ENCODE measurements at regions not wholly inside any gene's neighbourhood (a gene's known extent, or its start where the extent isn't known, plus 50 kb on each side); places are given as distances from the start of the nearest gene placed in this dataset.
"Not testable (repeated sequence)": the region's sequence is repeated elsewhere in the genome, so short reads cannot be mapped to it uniquely, and the experiment has no call there.

DNA sequence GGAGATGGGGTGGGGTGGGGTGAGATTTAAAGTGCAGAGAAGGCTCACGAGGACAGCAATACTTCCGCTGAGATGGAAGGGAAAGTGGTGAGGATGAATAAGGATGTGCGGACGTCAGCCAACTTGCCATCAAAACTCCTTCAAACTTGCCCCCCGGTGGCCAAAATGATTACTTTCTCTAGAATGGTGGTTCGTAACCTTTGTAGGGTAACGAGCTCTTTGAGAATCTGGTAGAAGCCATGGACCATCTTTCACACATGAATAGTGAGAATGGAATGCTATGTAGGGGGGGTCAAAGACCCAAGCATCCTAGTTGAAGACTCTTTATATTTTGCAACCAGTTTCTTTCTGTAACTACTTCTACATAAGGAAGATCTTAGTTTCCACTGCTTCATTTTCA lies 245.9 kb upstream of the DDHD1 start (continued):
- TF ChIP-seq, protein P1, sequence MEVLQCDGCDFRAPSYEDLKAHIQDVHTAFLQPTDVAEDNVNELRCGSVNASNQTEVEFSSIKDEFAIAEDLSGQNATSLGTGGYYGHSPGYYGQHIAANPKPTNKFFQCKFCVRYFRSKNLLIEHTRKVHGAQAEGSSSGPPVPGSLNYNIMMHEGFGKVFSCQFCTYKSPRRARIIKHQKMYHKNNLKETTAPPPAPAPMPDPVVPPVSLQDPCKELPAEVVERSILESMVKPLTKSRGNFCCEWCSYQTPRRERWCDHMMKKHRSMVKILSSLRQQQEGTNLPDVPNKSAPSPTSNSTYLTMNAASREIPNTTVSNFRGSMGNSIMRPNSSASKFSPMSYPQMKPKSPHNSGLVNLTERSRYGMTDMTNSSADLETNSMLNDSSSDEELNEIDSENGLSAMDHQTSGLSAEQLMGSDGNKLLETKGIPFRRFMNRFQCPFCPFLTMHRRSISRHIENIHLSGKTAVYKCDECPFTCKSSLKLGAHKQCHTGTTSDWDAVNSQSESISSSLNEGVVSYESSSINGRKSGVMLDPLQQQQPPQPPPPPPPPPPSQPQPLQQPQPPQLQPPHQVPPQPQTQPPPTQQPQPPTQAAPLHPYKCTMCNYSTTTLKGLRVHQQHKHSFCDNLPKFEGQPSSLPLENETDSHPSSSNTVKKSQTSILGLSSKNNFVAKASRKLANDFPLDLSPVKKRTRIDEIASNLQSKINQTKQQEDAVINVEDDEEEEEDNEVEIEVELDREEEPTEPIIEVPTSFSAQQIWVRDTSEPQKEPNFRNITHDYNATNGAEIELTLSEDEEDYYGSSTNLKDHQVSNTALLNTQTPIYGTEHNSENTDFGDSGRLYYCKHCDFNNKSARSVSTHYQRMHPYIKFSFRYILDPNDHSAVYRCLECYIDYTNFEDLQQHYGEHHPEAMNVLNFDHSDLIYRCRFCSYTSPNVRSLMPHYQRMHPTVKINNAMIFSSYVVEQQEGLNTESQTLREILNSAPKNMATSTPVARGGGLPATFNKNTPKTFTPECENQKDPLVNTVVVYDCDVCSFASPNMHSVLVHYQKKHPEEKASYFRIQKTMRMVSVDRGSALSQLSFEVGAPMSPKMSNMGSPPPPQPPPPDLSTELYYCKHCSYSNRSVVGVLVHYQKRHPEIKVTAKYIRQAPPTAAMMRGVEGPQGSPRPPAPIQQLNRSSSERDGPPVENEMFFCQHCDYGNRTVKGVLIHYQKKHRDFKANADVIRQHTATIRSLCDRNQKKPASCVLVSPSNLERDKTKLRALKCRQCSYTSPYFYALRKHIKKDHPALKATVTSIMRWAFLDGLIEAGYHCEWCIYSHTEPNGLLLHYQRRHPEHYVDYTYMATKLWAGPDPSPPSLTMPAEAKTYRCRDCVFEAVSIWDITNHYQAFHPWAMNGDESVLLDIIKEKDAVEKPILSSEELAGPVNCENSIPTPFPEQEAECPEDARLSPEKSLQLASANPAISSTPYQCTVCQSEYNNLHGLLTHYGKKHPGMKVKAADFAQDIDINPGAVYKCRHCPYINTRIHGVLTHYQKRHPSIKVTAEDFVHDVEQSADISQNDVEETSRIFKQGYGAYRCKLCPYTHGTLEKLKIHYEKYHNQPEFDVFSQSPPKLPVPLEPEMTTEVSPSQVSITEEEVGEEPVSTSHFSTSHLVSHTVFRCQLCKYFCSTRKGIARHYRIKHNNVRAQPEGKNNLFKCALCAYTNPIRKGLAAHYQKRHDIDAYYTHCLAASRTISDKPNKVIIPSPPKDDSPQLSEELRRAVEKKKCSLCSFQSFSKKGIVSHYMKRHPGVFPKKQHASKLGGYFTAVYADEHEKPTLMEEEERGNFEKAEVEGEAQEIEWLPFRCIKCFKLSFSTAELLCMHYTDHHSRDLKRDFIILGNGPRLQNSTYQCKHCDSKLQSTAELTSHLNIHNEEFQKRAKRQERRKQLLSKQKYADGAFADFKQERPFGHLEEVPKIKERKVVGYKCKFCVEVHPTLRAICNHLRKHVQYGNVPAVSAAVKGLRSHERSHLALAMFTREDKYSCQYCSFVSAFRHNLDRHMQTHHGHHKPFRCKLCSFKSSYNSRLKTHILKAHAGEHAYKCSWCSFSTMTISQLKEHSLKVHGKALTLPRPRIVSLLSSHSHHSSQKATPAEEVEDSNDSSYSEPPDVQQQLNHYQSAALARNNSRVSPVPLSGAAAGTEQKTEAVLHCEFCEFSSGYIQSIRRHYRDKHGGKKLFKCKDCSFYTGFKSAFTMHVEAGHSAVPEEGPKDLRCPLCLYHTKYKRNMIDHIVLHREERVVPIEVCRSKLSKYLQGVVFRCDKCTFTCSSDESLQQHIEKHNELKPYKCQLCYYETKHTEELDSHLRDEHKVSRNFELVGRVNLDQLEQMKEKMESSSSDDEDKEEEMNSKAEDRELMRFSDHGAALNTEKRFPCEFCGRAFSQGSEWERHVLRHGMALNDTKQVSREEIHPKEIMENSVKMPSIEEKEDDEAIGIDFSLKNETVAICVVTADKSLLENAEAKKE (CRISPR knock-in tag; IDR thresholded peaks at IDR 0.05): peak; percentile 47

DNA sequence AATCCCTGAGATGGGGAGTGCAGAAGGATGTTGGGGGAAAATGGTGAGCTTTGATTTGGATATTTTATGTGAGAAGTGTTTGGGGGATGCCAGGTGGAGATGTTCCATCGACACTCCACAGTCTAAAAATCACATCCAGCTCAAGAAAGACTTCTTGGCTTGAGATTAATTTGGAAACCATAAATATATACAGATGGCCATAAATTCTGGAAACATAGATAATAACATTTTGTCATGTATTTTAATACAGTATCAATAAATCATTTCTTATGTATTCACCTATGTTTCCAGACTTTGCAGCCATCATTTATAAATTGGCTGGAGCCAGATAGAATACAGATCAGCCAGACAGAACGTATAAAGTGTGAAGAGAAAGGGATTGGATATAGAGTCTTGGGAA lies 245.5 kb upstream of the DDHD1 start:
- H3K4me1 Mint-ChIP-seq: no peaks in the 10 kb centered on the region
- Histone ChIP-seq H3K4me2 (no peak overlapping the region), H3K27me3 (ENCODE audit: insufficient read depth) (no peaks in the 10 kb centered on the region), H4K20me1 (replicated peaks; ENCODE audit: insufficient read depth) (no peaks in the 10 kb centered on the region), H3K9me2 (ENCODE audit: insufficient read depth) (peaks cover 5% of the 10 kb centered on the region; the same call in 1 of the 2 replicates), H3K4me3 (no peak overlapping the region), H3K79me2 (replicated peaks; ENCODE audit: insufficient read depth) (no peaks in the 10 kb centered on the region), H3K27ac (ENCODE audit: low read depth) (no peak overlapping the region), H2AFZ (no peak overlapping the region), H3K4me1 (ENCODE audit: insufficient read depth) (no peaks in the 10 kb centered on the region), H3K36me3 (ENCODE audit: insufficient read depth) (peaks cover 10% of the 10 kb centered on the region), H3F3A (replicated peaks; ENCODE audit: low read depth) (no peaks in the 10 kb centered on the region)
- no peak overlapping the region for H3K27ac Mint-ChIP-seq
- ATAC-seq (no peak), DNase-seq (ENCODE audit: low spot score) (no peak)
- H3K4me3 Mint-ChIP-seq: no peak overlapping the region
- H3K9me3 Mint-ChIP-seq: peaks cover 21% of the 10 kb centered on the region
- H3K27me3 Mint-ChIP-seq (ENCODE audit: insufficient read depth, low read depth, poor library complexity): peaks cover 2% of the 10 kb centered on the region
- TF ChIP-seq ZNF331 (CRISPR knock-in tag; IDR thresholded peaks at IDR 0.05; ENCODE audit: low read depth) (no peak), EZH2 (IDR thresholded peaks at IDR 0.05; ENCODE audit: low read depth, unreplicated experiment) (no peak), STAT1 (IDR thresholded peaks at IDR 0.05; ENCODE audit: unreplicated experiment) (no peak), CREB1 (CRISPR knock-in tag; IDR thresholded peaks at IDR 0.05; ENCODE audit: low read depth) (no peak), ZNF114 (CRISPR knock-in tag; IDR thresholded peaks at IDR 0.05) (no peak)
- peaks cover 15% of the 10 kb centered on the region for H3K36me3 Mint-ChIP-seq (ENCODE audit: low read depth)

DNA sequence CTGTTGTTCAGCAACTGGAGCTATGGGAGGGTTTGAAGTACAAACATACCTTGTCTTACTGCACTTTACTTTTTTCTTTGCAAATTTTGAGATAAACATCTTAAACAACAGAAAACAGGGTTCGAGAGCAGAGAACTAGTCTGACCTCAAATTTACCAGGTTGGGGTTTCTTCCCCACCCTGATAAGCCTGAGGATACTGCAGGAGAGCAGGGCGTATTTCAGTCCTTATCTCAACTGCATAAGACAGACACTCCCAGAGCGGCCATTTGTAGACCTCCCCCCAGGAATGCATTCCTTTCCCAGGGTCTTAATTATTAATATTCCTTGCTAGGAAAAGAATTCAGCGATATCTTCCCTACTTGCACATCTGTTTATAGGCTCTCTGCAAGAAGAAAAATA lies 242.1 kb upstream of the DDHD1 start:
- not testable (repeated sequence) for H4K20me1 ChIP-seq (replicated peaks; ENCODE audit: insufficient read depth); H3K27ac ChIP-seq (ENCODE audit: low read depth); H3K4me2 ChIP-seq; H3K4me3 ChIP-seq; H3K4me3 Mint-ChIP-seq; H3K4me1 Mint-ChIP-seq; DNase-seq (ENCODE audit: low spot score); H2AFZ ChIP-seq; H3F3A ChIP-seq (replicated peaks; ENCODE audit: low read depth); H3K4me1 ChIP-seq (ENCODE audit: insufficient read depth); H3K9me2 ChIP-seq (ENCODE audit: insufficient read depth); H3K27me3 ChIP-seq (ENCODE audit: insufficient read depth); H3K27ac Mint-ChIP-seq; H3K79me2 ChIP-seq (replicated peaks; ENCODE audit: insufficient read depth); H3K27me3 Mint-ChIP-seq (ENCODE audit: insufficient read depth, low read depth, poor library complexity); ATAC-seq
- Mint-ChIP-seq H3K9me3 (peaks cover 21% of the 10 kb centered on the region), H3K36me3 (ENCODE audit: low read depth) (peaks cover 17% of the 10 kb centered on the region)
- H3K36me3 ChIP-seq (ENCODE audit: insufficient read depth): peaks cover 10% of the 10 kb centered on the region

All from GM23338 (cell line).